HG03469 (cell line): ENCODE measurements at regions not wholly inside any gene's neighbourhood (a gene's known extent, or its start where the extent isn't known, plus 50 kb on each side); places are given as distances from the start of the nearest gene placed in this dataset.

Source experiments
- ATAC-seq: cut with Tn5 transposase; IDR thresholded peaks from one replicate; pipeline ENCODE4 v1.9.1; 2021; ENCODE audit warnings: mild to moderate bottlenecking, moderate library complexity, moderate number of reproducible peaks; ENCODE audit not compliant: unreplicated experiment

- ATAC-seq = no peak
Observed at GRCh38 chr2:236794176-236794957, 224.7 kb downstream of the ACKR3 start.

DNA sequence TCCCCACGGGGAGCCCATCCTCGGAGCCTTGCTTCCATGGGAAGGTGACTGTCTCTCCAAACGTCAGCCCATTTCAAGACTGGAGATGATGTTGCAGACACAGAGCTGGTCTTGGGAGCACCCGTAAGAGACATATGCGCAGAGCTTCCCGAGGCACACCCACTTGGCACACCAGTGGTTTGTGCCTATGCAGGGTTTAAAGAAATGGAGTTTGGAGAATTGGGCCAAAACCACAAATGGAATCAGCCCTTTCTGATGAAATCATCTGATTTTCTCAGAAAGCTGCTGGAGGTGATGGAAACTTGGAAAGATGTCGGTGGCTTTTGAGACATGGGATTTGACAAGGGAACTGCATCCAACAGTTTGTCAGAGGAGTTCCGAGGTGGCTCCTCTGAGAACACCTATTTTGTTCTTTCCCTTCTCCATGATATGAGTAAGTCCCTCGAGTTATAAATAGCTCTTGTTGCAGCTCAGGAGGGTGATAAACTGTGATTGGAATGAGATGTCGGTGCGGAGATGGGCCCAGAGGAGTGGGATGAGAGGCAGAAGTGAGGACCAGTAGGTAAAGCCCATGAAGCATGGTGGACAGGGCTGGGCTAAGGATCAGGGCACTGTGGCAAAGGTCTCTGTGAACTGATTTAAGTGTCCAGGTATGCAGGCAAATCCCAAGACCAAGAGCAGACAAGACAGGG is 225.7 kb downstream of the ACKR3 start:
- no peak for ATAC-seq

DNA sequence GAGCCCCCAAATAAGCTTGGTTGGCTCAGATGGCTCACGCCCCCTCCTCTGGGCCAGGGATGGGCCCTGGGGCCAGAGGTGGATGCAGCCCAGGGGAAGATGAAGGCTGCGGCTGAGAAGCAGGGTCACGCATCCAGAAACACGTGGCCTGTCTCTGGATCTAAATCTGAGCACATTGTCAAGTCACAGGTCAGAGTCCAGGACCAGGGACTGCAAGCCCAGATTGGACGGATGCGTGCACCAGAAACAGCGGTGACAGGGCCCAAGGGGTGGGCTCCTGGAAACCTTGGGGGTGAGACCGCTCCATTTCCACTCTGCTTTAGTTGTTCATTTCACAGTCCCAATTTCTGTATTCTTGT is 226.2 kb downstream of the ACKR3 start:
- no peak for ATAC-seq

DNA sequence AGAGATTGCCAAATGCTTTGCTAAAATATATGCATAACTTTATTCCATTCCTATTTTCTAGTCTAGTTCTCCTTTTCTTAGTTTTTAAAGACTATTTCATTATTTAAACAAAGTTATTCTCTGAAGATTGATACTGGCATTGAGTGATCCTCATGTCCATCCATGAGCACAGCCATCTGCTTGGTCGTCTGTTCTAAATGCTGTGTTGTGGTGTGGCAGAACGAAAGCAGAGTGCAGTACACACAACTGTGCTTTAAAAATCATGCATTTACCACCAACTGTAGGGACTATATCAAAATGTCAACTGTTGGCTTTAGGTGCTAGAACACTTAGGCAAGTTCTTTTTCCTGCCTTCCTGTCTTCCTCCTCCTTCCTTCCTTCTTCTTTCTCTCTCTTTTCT is 226.6 kb downstream of the ACKR3 start:
- no peak for ATAC-seq

DNA sequence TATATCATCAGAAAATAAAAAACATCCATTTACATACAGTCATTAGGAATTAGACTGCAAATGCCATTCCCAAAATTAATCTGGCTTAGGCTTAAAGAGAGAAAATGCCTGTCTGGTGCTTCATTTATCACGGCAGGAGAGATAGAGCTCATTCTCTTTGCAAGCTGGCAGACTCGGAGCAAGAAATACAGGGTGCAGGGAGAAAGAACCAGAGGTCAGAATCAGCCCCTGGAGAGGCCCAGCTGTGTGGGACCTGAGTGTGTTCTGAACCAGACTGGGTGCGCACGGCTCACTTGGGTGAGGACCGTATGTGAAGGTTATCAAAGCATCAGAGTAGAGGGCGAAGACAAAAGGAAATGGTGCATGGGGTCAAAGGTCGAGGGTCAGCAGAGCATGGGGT is 227.8 kb downstream of the ACKR3 start:
- ATAC-seq = no peak

GRCh38 chr2:236798491-236798890 is 228.9 kb downstream of the ACKR3 start:
- ATAC-seq = no peak

DNA sequence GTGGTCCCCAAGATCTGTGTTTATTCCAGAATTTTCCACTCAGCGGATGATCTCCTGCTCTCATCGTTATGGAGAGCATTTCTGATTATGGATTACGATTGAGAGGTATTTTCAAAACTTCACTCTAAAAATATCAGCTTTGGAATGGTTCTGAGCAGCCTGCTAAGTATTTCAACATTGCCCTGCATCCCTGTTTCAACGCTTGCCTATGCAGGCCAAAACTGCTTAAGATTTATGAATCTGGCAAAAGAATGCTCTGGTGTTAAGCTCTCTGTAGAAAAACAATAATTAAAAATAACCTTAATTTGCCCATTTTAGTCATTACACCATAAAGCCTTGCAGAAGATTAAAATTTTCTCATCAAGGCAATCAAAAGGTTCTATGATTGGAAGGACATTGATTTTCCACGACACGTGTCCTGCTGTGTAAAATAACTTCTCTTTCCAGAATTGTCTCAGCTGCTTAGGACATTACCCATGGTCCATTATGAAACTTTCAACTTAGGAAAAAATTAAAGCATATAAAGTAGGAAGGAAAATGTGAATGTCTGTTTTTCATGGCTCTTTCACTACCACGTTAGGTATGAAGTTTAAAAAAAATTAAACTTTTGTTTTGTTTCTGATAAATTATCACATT is 229.9 kb downstream of the ACKR3 start:
- ATAC-seq = no peak

GRCh38 chr2:236802862-236803261 is 233.2 kb downstream of the ACKR3 start:
- ATAC-seq = no peak

DNA sequence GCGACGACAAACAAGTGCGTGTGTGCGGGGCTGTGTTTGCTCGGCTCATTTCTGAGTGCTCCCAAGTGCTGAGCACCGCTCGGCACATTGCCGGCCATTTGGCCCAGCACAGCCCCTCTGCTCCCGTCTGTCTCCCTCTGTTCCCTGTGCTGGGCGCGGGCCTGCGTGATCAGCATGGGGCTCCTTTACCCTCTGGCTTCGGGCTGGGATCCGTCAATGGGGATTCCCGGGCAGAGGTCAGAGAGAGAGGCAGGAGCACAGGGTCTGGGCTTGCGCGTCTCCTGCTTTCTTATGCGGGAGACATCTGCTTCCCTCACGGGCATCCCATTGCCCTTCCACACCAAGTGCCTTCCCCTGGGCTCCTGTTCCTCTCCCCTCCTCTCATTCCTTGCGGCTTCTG is 234.0 kb downstream of the ACKR3 start:
- ATAC-seq = no peak

DNA sequence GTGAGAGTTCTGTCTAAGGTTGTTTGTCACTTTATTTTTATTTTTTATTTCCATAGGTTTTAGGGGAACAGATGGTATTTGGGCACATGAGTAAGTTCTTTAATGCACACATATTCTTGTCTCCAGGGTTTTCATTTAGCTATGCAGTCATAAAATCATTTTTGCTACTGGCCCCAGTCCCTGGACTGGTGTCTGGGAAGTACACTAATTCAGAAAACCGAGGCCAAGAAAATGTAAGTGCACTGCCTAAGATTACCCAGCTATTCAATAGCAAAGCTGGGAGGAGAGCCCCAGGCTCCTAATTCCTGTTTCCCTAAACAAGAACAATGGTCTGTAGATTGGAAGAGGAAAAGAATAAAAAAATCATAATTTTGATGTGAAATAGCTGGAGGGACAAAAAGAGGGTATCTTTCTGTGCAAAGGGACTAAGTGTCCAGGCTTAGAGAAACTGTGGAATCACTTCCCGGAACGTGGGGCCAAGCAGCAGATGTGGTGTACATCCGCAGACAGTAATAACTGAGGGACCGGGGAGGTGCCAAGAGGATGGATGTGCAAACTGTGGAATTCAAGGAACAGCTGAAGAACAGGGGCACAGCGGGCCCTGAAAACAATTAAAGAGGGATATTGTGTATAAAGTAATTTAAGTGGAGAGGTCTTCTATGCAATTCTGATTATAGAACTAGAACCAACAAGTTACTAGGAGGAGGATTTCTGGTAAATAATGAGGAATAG is 236.3 kb downstream of the ACKR3 start:
- no peak for ATAC-seq

GRCh38 chr2:236809716-236810115 is 240.1 kb downstream of the ACKR3 start:
- no peak for ATAC-seq

GRCh38 chr2:236811062-236811656 is 241.5 kb downstream of the ACKR3 start:
- no peak for ATAC-seq

- no peak for ATAC-seq
Observed at GRCh38 chr2:236813766-236814165, 244.1 kb downstream of the ACKR3 start.

DNA sequence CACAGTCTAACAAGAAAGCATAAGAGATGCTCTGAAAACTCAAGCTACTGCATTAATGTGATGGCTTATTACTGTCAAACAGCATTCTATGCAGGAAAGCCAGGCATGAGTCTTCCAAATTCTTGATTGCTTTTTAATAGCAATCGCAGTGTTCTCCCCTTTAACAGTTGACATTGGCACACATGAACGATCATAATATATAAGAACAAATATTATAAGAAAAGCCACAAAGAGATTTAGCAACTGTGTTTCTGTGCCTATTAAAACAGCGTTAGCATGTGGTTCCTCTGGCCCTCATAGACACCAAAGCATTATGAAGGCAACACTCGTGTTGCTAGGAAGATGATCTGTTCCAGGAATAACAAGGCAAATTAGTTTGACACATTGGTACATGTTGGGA is 245.0 kb downstream of the ACKR3 start:
- ATAC-seq = no peak

DNA sequence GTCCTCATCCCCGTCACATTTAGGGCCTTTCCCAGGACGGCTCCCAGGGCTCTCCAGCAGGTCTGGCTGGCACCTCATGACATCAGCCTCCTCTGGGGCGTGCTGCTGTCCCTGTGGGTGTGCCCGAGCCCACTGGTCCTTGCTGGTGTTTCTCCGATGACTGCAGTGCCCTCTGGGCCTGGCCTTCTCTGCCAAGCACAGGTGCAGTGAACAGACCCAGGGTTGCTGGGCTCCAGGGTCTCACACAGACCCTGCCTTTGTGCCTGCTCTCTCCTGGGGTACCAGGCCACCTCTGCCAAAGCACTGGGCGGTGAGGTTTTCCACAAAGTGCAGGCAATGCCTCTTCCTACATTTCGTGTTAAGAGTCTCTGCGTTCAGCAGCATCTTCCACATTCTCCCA is 246.1 kb downstream of the ACKR3 start:
- ATAC-seq = no peak

GRCh38 chr2:236816197-236817170 is 246.9 kb downstream of the ACKR3 start:
- no peak for ATAC-seq

- no peak for ATAC-seq
Observed at GRCh38 chr2:236818281-236819045, 248.8 kb downstream of the ACKR3 start.

GRCh38 chr2:236819275-236820002 is 249.8 kb downstream of the ACKR3 start:
- ATAC-seq = no peak
